ENCODE measurements at regions not wholly inside any gene's neighbourhood (a gene's known extent, or its start where the extent isn't known, plus 50 kb on each side); places are given as distances from the start of the nearest gene placed in this dataset.
"Not testable (repeated sequence)": the region's sequence is repeated elsewhere in the genome, so short reads cannot be mapped to it uniquely, and the experiment has no call there.

- not testable (repeated sequence) for DNase-seq
Observed at GRCh38 chr4:26257444-26257843, 63.4 kb upstream of the RBPJ start.

- no peak for DNase-seq
Observed at GRCh38 chr4:26257850-26258249, 63.0 kb upstream of the RBPJ start.

GRCh38 chr4:26260571-26260970 is 60.2 kb upstream of the RBPJ start:
- no peak for DNase-seq

GRCh38 chr4:26261405-26261804 is 59.4 kb upstream of the RBPJ start:
- DNase-seq, result no peak

GRCh38 chr4:26263165-26263564 is 57.6 kb upstream of the RBPJ start:
- DNase-seq, result no peak

GRCh38 chr4:26264109-26264508 is 56.7 kb upstream of the RBPJ start:
- DNase-seq, result no peak

- DNase-seq, result no peak
Observed at GRCh38 chr4:26267087-26267486, 53.7 kb upstream of the RBPJ start.

- peak; percentile 49 for DNase-seq
Observed at GRCh38 chr4:26268246-26268645, 52.6 kb upstream of the RBPJ start.

GRCh38 chr4:26269038-26269437 is 51.8 kb upstream of the RBPJ start:
- no peak for DNase-seq
